NCI-H460 (cell line): ENCODE measurements at regions not wholly inside any gene's neighbourhood (a gene's known extent, or its start where the extent isn't known, plus 50 kb on each side); places are given as distances from the start of the nearest gene placed in this dataset.
"Not testable (repeated sequence)": the region's sequence is repeated elsewhere in the genome, so short reads cannot be mapped to it uniquely, and the experiment has no call there.

Experiments used
- DNase-seq: peaks from one replicate; pipeline ENCODE4 v3.0.0-alpha.2; 2016; ENCODE audit warnings: low read depth; ENCODE audit errors: extremely low read depth

DNA sequence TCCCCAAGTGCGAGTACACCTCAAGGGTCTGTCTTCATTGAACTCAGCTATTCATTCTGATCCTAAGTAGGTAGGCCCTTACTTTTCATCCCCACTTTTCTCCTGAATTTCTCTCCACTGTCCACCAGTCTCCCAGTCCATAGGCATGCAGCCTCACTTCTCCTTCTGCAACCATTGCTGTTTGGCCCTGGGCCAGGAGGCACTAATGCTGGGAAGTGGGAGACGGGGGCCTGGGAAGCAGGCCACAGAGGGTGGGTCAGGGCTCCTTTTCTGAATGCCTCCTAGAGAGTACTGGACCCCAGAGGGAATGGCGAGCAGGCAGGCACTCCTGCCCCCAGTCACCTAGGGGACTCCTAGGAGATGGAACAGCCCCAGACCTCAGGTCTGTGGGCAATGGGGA, 203.5 kb upstream of the RPL34 start:
- no peak for DNase-seq

- no peak for DNase-seq
Measured at GRCh38 chr4:108415389-108415788, 205.0 kb upstream of the RPL34 start.

DNA sequence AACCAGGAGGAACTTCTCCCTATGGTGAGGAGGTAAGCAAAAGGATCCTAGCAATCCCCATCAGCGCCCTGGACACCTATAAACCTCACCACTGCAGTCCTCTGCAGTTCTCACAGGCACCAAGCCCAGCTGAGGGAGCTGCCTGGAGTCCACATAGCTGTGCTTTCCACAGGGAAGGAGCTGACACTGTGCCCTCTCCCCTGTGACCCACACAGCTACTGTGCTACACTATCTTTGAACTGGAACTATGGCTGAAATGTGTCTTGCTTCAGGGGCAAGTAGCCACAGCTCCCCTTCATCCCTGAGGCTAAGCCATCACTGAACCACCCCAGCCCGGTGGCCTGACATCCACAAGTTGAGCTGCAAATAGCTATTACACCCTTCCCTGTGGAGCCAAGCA, 208.5 kb upstream of the RPL34 start:
- DNase-seq = no peak

GRCh38 chr4:108409691-108410090, 210.7 kb upstream of the RPL34 start:
- not testable (repeated sequence) for DNase-seq

- no peak for DNase-seq
Measured at GRCh38 chr4:108405586-108405985, 214.8 kb upstream of the RPL34 start.

GRCh38 chr4:108400309-108400708, 220.1 kb upstream of the RPL34 start:
- DNase-seq = no peak

GRCh38 chr4:108399610-108400265, 220.6 kb upstream of the RPL34 start:
- DNase-seq = no peak

GRCh38 chr4:108398836-108399235, 221.5 kb upstream of the RPL34 start:
- no peak for DNase-seq

DNA sequence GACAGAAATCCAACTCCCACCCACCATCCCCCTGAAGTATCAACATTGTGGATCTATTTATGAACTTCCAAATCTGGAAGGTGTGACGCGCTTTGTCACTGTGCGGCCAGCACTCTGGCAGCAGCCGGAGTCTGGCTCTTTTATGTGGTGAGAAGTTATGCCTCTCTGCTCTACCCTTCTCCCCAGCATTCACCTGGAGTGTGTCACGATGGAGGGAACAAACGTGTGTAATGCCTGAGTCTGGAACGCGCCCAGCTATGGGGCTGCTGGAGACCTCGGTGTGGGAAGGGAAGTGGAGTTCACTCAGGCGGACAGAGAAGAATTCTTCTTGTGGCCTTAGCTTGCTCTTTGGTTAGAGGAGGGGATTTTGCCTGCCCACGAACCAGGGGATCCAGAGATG, 222.1 kb upstream of the RPL34 start:
- DNase-seq = no peak

GRCh38 chr4:108397850-108398249, 222.5 kb upstream of the RPL34 start:
- no peak for DNase-seq

- no peak for DNase-seq
Measured at GRCh38 chr4:108396900-108397497, 223.4 kb upstream of the RPL34 start.

DNA sequence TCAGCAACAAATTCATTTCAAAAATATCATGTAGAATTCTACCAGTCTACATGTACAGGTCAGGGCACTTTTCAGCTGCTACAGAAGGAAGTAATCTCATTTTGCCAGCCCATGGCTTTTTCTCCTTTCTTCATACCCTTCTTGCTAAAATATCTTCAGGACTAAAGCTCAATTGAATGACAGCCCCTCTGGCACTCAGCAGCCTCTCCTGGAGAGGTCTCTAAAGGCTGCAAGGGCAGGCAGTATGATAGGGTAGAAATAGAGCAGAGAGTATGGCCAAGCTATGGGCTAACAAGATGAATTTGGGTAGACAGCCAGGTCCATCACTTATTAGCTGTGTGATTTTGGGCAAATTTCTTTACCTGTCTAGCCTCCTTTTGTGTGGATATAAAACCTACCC, 224.6 kb upstream of the RPL34 start:
- no peak for DNase-seq

DNA sequence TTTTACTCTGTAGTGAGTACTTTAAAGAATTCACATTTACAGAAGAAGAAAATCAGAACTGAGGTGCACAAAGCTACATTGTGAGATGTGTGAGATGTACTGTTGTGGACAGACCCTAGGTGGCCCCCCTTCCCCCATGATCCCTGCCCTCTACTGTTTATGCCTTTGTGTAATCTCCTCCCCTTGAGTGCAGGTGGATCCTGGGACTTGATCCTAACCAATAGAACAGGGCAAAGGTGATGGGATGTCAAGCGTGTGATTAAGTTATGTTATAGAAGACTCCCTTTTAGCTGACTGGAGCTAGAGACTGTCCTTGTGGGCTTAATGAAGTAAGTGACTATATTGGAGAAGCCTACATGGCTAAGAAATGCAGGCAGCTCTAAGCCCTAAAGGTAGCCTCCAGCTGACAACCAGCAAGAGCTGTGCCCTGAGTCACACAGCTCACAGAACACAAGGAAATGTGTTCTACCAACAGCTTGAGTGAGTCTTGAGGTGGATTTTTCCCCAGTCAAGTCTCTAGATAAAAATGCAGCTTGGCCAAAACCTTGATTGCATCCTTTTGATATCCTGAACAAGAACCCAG, 225.2 kb upstream of the LEF1 start:
- no peak for DNase-seq

DNA sequence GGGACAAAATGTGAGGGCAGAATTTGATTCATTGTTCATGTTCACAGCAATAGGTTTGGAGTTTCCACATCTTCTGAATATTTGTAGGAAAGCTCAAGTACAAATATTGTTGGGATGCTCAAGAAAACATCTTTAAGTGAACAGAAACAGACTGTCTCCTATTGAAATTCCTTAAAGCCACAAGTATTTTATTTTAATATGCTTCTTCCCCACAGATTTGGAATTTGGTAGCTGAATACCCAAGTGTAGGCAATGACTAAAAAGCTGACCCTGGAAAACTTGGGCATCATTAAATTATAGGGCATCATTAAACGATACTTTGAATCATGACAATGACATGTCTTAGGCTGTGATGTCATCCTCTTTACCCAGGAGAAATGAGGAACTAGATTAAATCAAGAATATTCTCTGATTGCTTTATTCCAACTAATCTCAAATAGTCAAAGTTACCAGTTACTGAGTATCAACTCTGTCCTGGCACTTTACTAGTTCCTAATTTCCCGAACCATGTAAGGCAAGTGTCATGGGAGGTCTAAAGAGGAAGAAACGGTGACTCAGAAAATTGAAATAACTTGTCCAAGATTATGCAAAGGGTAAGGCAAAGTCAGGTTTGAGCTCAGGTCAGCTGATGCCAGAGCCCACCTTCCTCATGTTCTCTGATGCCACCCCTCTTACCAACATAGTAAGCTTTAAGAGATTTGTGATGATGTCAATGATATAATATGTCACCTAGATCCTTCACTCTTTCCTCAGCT, 223.1 kb upstream of the LEF1 start:
- no peak for DNase-seq

DNA sequence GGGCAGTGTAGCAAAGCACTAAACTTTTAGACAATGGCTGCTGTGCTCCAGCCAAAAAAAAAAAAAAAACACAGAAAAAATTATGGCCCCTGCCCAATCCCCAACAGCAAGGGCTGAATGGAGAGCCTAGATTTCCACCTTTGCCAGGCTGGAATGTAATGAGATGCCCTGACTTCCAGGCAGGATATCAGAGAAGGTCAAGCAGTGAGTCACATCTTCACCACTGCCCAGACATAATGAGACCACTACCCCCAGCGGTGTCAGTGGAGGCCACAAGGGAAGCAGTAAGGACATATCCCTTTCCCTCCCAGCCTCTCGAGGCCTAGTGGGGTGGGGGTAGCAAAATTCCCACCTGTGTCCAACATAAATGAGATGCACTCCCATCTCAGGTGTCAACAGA, 216.3 kb upstream of the LEF1 start:
- no peak for DNase-seq

GRCh38 chr4:108384544-108384943, 215.8 kb upstream of the LEF1 start:
- DNase-seq = no peak

- no peak for DNase-seq
Measured at GRCh38 chr4:108383157-108383556, 214.4 kb upstream of the LEF1 start.

- DNase-seq = no peak
Measured at GRCh38 chr4:108382751-108383150, 214.0 kb upstream of the LEF1 start.

GRCh38 chr4:108378164-108378563, 209.4 kb upstream of the LEF1 start:
- DNase-seq = no peak

DNA sequence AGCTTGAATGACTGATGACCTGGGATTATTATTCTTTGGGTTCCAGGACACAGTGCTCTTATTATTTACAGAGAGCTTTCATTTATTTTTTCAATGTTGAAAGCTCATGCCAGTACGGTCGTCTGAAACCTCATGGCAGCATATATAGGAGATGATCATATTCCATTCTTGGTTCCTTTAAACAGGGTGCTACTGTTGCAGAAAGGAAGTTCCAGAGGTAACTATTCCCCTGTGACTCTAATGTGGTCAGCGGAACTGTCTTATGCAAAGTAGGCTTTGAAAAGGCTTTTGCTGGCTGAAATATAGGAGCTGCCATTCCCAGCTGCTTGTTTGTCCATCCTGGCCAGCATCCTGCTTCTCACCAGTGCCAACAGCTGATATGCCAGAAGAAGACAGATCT, 208.3 kb upstream of the LEF1 start:
- no peak for DNase-seq

DNA sequence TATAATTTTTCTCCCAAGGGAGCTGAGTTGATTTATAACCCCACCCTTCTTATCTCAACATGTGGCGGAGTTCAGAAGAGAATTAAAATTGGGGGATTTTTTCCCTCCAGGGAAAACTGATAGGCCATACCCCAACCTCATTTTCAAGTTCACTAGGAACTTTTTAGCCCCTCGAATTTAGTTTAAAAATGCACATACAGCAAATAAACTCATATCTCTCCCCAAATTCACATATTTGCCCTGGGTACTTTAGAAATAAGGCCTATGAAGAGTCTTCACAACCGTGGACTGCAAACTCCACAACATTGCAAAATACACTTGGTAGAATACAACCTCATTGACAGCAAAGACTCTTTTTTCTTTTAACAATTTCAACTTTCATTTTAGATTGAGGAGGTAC, 206.7 kb upstream of the LEF1 start:
- no peak for DNase-seq

- DNase-seq = no peak
Measured at GRCh38 chr4:108372681-108373080, 203.9 kb upstream of the LEF1 start.
